Activated T-helper 1 cell treated with anti-CD3 and anti-CD28 coated beads, Interleukin-12 subunit alpha, Interleukin-12 subunit beta, Interleukin-2, Interleukin-4 antibody, amounts not matched to agents 30 ng/mL and 10 ng/mL and 1 ng/mL, durations not matched to agents 14 hours and 24 hours and 36 hours (primary cell): ENCODE measurements at regions not wholly inside any gene's neighbourhood (a gene's known extent, or its start where the extent isn't known, plus 50 kb on each side); places are given as distances from the start of the nearest gene placed in this dataset.
A peak's percentile ranks its signal among the peaks of the same experiment; 100 is the strongest.

Experiments used
- DNase-seq: peaks from one replicate; pipeline ENCODE4 v3.0.0; 2021; ENCODE audit warnings: low spot score
- H3K27ac Mint-ChIP-seq: one replicate; pipeline ENCODE4 v1.8.0; 2021; ENCODE audit warnings: mild to moderate bottlenecking, mixed read lengths
- H3K27me3 Mint-ChIP-seq: one replicate; pipeline ENCODE4 v1.8.0; 2022; ENCODE audit warnings: mild to moderate bottlenecking, moderate library complexity, mixed read lengths; ENCODE audit not compliant: insufficient read depth
- H3K36me3 Mint-ChIP-seq: one replicate; pipeline ENCODE4 v1.8.0; 2021; ENCODE audit warnings: low read depth, mixed read lengths
- H3K4me1 Mint-ChIP-seq: one replicate; pipeline ENCODE4 v1.8.0; 2021; ENCODE audit warnings: low read depth, mixed read lengths
- H3K4me3 Mint-ChIP-seq: one replicate; pipeline ENCODE4 v1.8.0; 2021; ENCODE audit warnings: mild to moderate bottlenecking, moderate library complexity, mixed read lengths
- H3K9me3 Mint-ChIP-seq: one replicate; pipeline ENCODE4 v1.8.0; 2021; ENCODE audit warnings: mixed read lengths
- intact Hi-C: fragments of 100-400 bp; cut with micrococcal nuclease; formaldehyde crosslinking; loops from one replicate; pipeline ENCODE4 v1.15.1; 2024

- Mint-ChIP-seq H3K27ac (no peak overlapping the region), H3K36me3 (no peaks in the 10 kb centered on the region), H3K27me3 (no peaks in the 10 kb centered on the region), H3K4me3 (no peak overlapping the region), H3K4me1 (no peaks in the 10 kb centered on the region), H3K9me3 (no peaks in the 10 kb centered on the region)
- intact Hi-C loops = no loop called here
- no peak for DNase-seq
Observed at GRCh38 chrX:936979-937769, 275.3 kb downstream of the CRLF2 start.

- no peak for DNase-seq
- no peaks in the 10 kb centered on the region for H3K4me1 Mint-ChIP-seq
- H3K36me3 Mint-ChIP-seq = no peaks in the 10 kb centered on the region
- no peaks in the 10 kb centered on the region for H3K9me3 Mint-ChIP-seq
- intact Hi-C loops = loop anchor here (5.0 kb wide), 1 partner anchor 229 kb away; no protein-coding TSS in a partner anchor
- no peak overlapping the region for H3K27ac Mint-ChIP-seq
- no peaks in the 10 kb centered on the region for H3K27me3 Mint-ChIP-seq
- no peak overlapping the region for H3K4me3 Mint-ChIP-seq
Observed at GRCh38 chrX:933611-934010, 278.8 kb downstream of the CRLF2 start.

GRCh38 chrX:928606-929005 is 283.8 kb downstream of the CRLF2 start:
- no peak overlapping the region for H3K4me3 Mint-ChIP-seq
- H3K27ac Mint-ChIP-seq = no peak overlapping the region
- DNase-seq = no peak
- no peaks in the 10 kb centered on the region for H3K4me1 Mint-ChIP-seq
- H3K36me3 Mint-ChIP-seq = no peaks in the 10 kb centered on the region
- no peaks in the 10 kb centered on the region for H3K27me3 Mint-ChIP-seq
- no peaks in the 10 kb centered on the region for H3K9me3 Mint-ChIP-seq
- intact Hi-C loops = no loop called here

GRCh38 chrX:926991-927390 is 285.5 kb downstream of the CRLF2 start:
- no peak overlapping the region for H3K4me3 Mint-ChIP-seq

GRCh38 chrX:926070-926469 is 286.4 kb downstream of the CRLF2 start:
- no peaks in the 10 kb centered on the region for H3K27me3 Mint-ChIP-seq
- no peaks in the 10 kb centered on the region for H3K36me3 Mint-ChIP-seq
- H3K4me1 Mint-ChIP-seq = no peaks in the 10 kb centered on the region
- no peak overlapping the region for H3K4me3 Mint-ChIP-seq
- H3K9me3 Mint-ChIP-seq = no peaks in the 10 kb centered on the region
- no peak overlapping the region for H3K27ac Mint-ChIP-seq
- intact Hi-C loops = no loop called here
- no peak for DNase-seq

More at GRCh38 chrX:926991-927390, 285.5 kb downstream of the CRLF2 start:
- Mint-ChIP-seq H3K27ac (no peak overlapping the region), H3K36me3 (no peaks in the 10 kb centered on the region), H3K4me1 (no peaks in the 10 kb centered on the region), H3K27me3 (no peaks in the 10 kb centered on the region), H3K9me3 (no peaks in the 10 kb centered on the region)
- DNase-seq = no peak
- intact Hi-C loops = no loop called here

- no peak overlapping the region for H3K4me3 Mint-ChIP-seq
- H3K36me3 Mint-ChIP-seq = no peaks in the 10 kb centered on the region
- no peaks in the 10 kb centered on the region for H3K9me3 Mint-ChIP-seq
- no peak for DNase-seq
- intact Hi-C loops = no loop called here
- no peaks in the 10 kb centered on the region for H3K27me3 Mint-ChIP-seq
- no peaks in the 10 kb centered on the region for H3K4me1 Mint-ChIP-seq
- no peak overlapping the region for H3K27ac Mint-ChIP-seq
Observed at GRCh38 chrX:925652-926061, 286.8 kb downstream of the CRLF2 start.

GRCh38 chrX:925094-925493 is 287.4 kb downstream of the CRLF2 start:
- no peak for DNase-seq
- H3K27ac Mint-ChIP-seq = no peak overlapping the region
- H3K4me3 Mint-ChIP-seq = no peak overlapping the region
- no peaks in the 10 kb centered on the region for H3K27me3 Mint-ChIP-seq
- H3K4me1 Mint-ChIP-seq = no peaks in the 10 kb centered on the region
- no peaks in the 10 kb centered on the region for H3K9me3 Mint-ChIP-seq
- no peaks in the 10 kb centered on the region for H3K36me3 Mint-ChIP-seq
- intact Hi-C loops = no loop called here

- DNase-seq = no peak
- Mint-ChIP-seq H3K4me3 (no peak overlapping the region), H3K4me1 (no peaks in the 10 kb centered on the region), H3K9me3 (no peaks in the 10 kb centered on the region), H3K36me3 (no peaks in the 10 kb centered on the region), H3K27ac (no peak overlapping the region), H3K27me3 (no peaks in the 10 kb centered on the region)
- intact Hi-C loops = no loop called here
Observed at GRCh38 chrX:924017-924416, 288.4 kb downstream of the CRLF2 start.

GRCh38 chrX:920234-920799 is 289.7 kb downstream of the SHOX start:
- intact Hi-C loops = no loop called here

GRCh38 chrX:916230-916599 is 285.6 kb downstream of the SHOX start:
- intact Hi-C loops = loop anchor here (5.0 to 10.0 kb wide), 3 partner anchors 96 to 339 kb away; no protein-coding TSS in a partner anchor
- no peaks in the 10 kb centered on the region for H3K36me3 Mint-ChIP-seq

More at GRCh38 chrX:920234-920799, 289.7 kb downstream of the SHOX start:
- Mint-ChIP-seq H3K4me1 (no peaks in the 10 kb centered on the region), H3K27me3 (no peaks in the 10 kb centered on the region), H3K4me3 (no peak overlapping the region), H3K27ac (no peak overlapping the region), H3K9me3 (no peaks in the 10 kb centered on the region), H3K36me3 (no peaks in the 10 kb centered on the region)
- no peak for DNase-seq

GRCh38 chrX:915427-916229 is 285.0 kb downstream of the SHOX start:
- H3K27ac Mint-ChIP-seq = no peak overlapping the region
- no peaks in the 10 kb centered on the region for H3K36me3 Mint-ChIP-seq
- intact Hi-C loops = loop anchor here (5.0 to 10.0 kb wide), 3 partner anchors 97 to 338 kb away; no protein-coding TSS in a partner anchor
- H3K9me3 Mint-ChIP-seq = peaks cover 11% of the 10 kb centered on the region
- H3K27me3 Mint-ChIP-seq = no peaks in the 10 kb centered on the region
- H3K4me3 Mint-ChIP-seq = no peak overlapping the region
- no peaks in the 10 kb centered on the region for H3K4me1 Mint-ChIP-seq
- DNase-seq = peak; percentile 9

More at GRCh38 chrX:916230-916599, 285.6 kb downstream of the SHOX start:
- H3K4me1 Mint-ChIP-seq = no peaks in the 10 kb centered on the region
- no peak overlapping the region for H3K27ac Mint-ChIP-seq
- no peak overlapping the region for H3K4me3 Mint-ChIP-seq
- no peak for DNase-seq
- peaks cover 11% of the 10 kb centered on the region for H3K9me3 Mint-ChIP-seq
- H3K27me3 Mint-ChIP-seq = no peaks in the 10 kb centered on the region

GRCh38 chrX:914206-914605 is 283.6 kb downstream of the SHOX start:
- Mint-ChIP-seq H3K9me3 (peaks cover 18% of the 10 kb centered on the region), H3K4me3 (no peak overlapping the region), H3K36me3 (no peaks in the 10 kb centered on the region), H3K27me3 (no peaks in the 10 kb centered on the region), H3K4me1 (no peaks in the 10 kb centered on the region), H3K27ac (no peak overlapping the region)
- intact Hi-C loops = loop anchor here (10.0 kb wide), 1 partner anchor 161 kb away; no protein-coding TSS in a partner anchor
- no peak for DNase-seq

- intact Hi-C loops = loop anchor here (10.0 kb wide), 1 partner anchor 162 kb away; no protein-coding TSS in a partner anchor
- no peak for DNase-seq
- no peaks in the 10 kb centered on the region for H3K36me3 Mint-ChIP-seq
- no peaks in the 10 kb centered on the region for H3K27me3 Mint-ChIP-seq
- H3K4me1 Mint-ChIP-seq = no peaks in the 10 kb centered on the region
- H3K9me3 Mint-ChIP-seq = peaks cover 20% of the 10 kb centered on the region
- peak overlapping the region; percentile 26 for H3K27ac Mint-ChIP-seq
- H3K4me3 Mint-ChIP-seq = no peak overlapping the region
Observed at GRCh38 chrX:912677-913076, 282.1 kb downstream of the SHOX start.
